ENCODE measurements at regions not wholly inside any gene's neighbourhood (a gene's known extent, or its start where the extent isn't known, plus 50 kb on each side); places are given as distances from the start of the nearest gene placed in this dataset.

- TF ChIP-seq CTCF (IDR thresholded peaks at IDR 0.05 in 8 of 11, conservative IDR thresholded peaks at IDR 0.05 in 3 of 11) (no peak), POLR2A (IDR thresholded peaks at IDR 0.05) (no peak), POLR2AphosphoS5 (IDR thresholded peaks at IDR 0.05) (no peak)
- Histone ChIP-seq H3K36me3 (no peaks in the 10 kb centered on the region), H3K4me1 (peaks cover 0 to 11% (median 8%) of the 10 kb centered on the region in 6 donors), H3K27me3 (replicated peaks in 1 of 7) (peaks cover 0 to 20% (median 5%) of the 10 kb centered on the region in 7 donors), H3K9me3 (peaks cover 0 to 11% (median 10%) of the 10 kb centered on the region in 8 donors), H3K4me3 (no peak overlapping the region), H3K27ac (no peak overlapping the region)
- intact Hi-C loops (cut with DNase I; ENCODE audit: low total_unique reads): no loop called here
- DNase-seq: no peak
- WGBS, 5 donors: 60 to 94% (median 89%) methylated on average over 3 of the region's 3 CpGs
These were observed 130.7 kb upstream of the UBE2E1 start for GRCh38 chr3:23675010-23675409.

- Histone ChIP-seq H3K36me3 (no peaks in the 10 kb centered on the region), H3K9me3 (peaks cover 0 to 11% (median 10%) of the 10 kb centered on the region in 8 donors), H3K27me3 (replicated peaks in 1 of 7) (peaks cover 0 to 17% (median 4%) of the 10 kb centered on the region in 7 donors), H3K4me1 (peaks cover 0 to 11% (median 8%) of the 10 kb centered on the region in 6 donors), H3K4me3 (no peak overlapping the region), H3K27ac (no peak overlapping the region)
- intact Hi-C loops (cut with DNase I; ENCODE audit: low total_unique reads): no loop called here
- no peak for TF ChIP-seq POLR2A (IDR thresholded peaks at IDR 0.05)
- TF ChIP-seq CTCF (IDR thresholded peaks at IDR 0.05 in 8 of 11, conservative IDR thresholded peaks at IDR 0.05 in 3 of 11): no peak
- no peak for TF ChIP-seq POLR2AphosphoS5 (IDR thresholded peaks at IDR 0.05)
- WGBS, 5 donors: 92 to 100% (median 97%) methylated on average over 1 of the region's 1 CpG
- no peak for DNase-seq
These were observed 129.7 kb upstream of the UBE2E1 start for GRCh38 chr3:23676093-23676492.

GRCh38 chr3:23682646-23683045, 123.1 kb upstream of the UBE2E1 start:
- Histone ChIP-seq H3K4me3 (no peak overlapping the region), H3K4me1 (peaks cover 0 to 11% (median 2%) of the 10 kb centered on the region in 6 donors), H3K27me3 (replicated peaks in 1 of 7) (no peaks in the 10 kb centered on the region), H3K36me3 (no peaks in the 10 kb centered on the region), H3K27ac (no peak overlapping the region), H3K9me3 (peaks cover 0 to 11% (median 10%) of the 10 kb centered on the region in 8 donors)
- no peak for DNase-seq
- intact Hi-C loops (cut with DNase I; ENCODE audit: low total_unique reads): no loop called here
- WGBS, 5 donors: 65 to 84% (median 77%) methylated on average over 1 of the region's 1 CpG
- no peak for TF ChIP-seq POLR2AphosphoS5 (IDR thresholded peaks at IDR 0.05)
- no peak for TF ChIP-seq POLR2A (IDR thresholded peaks at IDR 0.05)
- TF ChIP-seq CTCF (IDR thresholded peaks at IDR 0.05 in 8 of 11, conservative IDR thresholded peaks at IDR 0.05 in 3 of 11): no peak

- no peak overlapping the region for H3K27ac ChIP-seq
- peaks cover 0 to 11% (median 2%) of the 10 kb centered on the region in 6 donors for H3K4me1 ChIP-seq
- no peaks in the 10 kb centered on the region for H3K36me3 ChIP-seq
- intact Hi-C loops (cut with DNase I; ENCODE audit: low total_unique reads): no loop called here
- WGBS, 5 donors: 71 to 83% (median 75%) methylated on average over 9 of the region's 9 CpGs
- no peak overlapping the region for H3K4me3 ChIP-seq
- no peak for DNase-seq
- H3K27me3 ChIP-seq (replicated peaks in 1 of 7): no peaks in the 10 kb centered on the region
- H3K9me3 ChIP-seq: peaks cover 0 to 12% (median 8%) of the 10 kb centered on the region in 8 donors
- TF ChIP-seq POLR2AphosphoS5 (IDR thresholded peaks at IDR 0.05) (peak in 1 of 3 donors; percentile 49), POLR2A (IDR thresholded peaks at IDR 0.05) (no peak)
These were observed 120.1 kb upstream of the UBE2E1 start for GRCh38 chr3:23685541-23686258.
